VCaP (cell line): ENCODE measurements at regions not wholly inside any gene's neighbourhood (a gene's known extent, or its start where the extent isn't known, plus 50 kb on each side); places are given as distances from the start of the nearest gene placed in this dataset.

Source experiments
- H3K27ac ChIP-seq: fragments of 450-650 bp; 2 replicates; pipeline ENCODE4 v1.5.1; 2017
- TF ChIP-seq, protein P1 (sequence below): fragments of 450-650 bp; conservative IDR thresholded peaks from 2 replicates; pipeline ENCODE4 v1.5.1; 2017; ENCODE audit warnings: mild to moderate bottlenecking, moderate library complexity

DNA sequence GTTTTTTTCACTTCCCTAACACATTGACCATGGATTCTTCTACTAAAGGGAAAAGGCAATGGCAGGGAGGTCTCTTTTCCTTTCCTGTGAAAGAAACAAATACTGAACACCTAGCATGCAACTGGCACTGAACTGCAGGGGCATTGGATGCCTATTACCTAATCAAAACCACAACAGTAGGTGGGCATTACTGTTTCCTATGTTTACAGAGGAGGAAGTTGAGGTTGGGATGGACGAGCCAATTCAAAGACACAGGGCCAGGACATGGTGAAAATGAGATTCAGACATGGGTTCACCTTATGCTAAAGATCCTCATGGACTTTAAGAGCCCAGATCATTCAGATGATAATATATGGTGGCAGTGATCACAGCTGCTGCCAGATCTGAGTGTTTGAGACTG, 407.0 kb downstream of the MIAT start:
- no peak overlapping the region for H3K27ac ChIP-seq
- TF ChIP-seq, protein P1, sequence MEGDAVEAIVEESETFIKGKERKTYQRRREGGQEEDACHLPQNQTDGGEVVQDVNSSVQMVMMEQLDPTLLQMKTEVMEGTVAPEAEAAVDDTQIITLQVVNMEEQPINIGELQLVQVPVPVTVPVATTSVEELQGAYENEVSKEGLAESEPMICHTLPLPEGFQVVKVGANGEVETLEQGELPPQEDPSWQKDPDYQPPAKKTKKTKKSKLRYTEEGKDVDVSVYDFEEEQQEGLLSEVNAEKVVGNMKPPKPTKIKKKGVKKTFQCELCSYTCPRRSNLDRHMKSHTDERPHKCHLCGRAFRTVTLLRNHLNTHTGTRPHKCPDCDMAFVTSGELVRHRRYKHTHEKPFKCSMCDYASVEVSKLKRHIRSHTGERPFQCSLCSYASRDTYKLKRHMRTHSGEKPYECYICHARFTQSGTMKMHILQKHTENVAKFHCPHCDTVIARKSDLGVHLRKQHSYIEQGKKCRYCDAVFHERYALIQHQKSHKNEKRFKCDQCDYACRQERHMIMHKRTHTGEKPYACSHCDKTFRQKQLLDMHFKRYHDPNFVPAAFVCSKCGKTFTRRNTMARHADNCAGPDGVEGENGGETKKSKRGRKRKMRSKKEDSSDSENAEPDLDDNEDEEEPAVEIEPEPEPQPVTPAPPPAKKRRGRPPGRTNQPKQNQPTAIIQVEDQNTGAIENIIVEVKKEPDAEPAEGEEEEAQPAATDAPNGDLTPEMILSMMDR = no peak

DNA sequence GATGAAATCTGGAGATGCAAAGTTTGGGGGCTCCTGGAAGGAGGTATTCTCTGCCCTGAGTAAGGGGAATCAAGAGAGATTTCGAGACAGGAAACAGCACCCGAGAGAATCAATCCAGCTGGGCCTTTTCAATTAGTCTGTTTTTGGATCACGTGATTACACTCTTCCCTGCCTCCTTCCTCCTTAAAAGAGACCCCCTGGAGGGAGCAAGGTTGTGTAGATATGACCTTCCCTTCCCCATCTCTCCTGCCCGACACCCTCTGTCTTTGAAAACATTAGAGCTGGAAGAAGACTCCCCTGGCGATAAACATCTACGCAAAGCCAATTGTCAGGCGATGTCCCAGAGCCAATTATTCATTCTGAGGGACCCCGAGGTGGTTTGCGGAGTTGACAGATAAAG, 407.9 kb downstream of the MIAT start:
- H3K27ac ChIP-seq = no peak overlapping the region
- TF ChIP-seq, protein P1 = no peak

DNA sequence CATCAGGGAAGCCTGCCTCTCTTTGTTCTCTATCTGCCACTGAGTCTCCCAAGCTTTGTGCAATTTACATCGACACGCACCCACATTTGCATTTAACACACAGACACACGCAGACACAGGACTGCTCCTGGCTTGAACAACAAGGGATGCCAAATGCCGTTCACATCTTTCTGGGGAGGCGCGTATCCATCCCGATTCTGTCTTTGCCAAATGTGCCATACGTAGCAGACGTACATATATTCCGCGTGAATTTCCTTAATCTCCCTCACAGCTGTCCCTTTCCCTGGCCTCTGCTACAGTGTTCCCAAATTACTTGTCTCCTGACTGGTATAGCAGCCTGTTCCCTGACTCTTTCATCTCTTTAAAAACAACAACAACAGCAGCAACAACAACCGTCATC, 409.5 kb downstream of the MIAT start:
- TF ChIP-seq, protein P1 = no peak
- no peak overlapping the region for H3K27ac ChIP-seq

DNA sequence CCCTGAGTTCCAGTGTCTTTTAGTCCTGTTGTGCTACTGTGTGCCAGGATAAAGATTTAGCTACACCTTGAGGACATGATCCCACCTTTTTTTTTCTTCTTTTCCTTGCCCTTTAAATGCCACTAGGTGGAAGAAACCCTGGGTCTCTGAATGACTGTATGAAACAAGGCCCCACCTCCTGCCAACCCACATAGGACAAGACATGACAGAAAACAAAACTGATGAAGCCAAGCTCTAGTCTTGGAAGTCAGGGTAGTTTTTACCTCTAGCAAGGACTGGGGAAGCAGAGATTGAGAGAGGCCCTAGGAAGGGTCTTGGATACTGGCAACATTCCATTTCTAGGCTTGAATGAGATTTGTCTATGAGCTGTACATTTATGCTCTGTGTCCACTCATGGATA, 410.7 kb downstream of the MIAT start:
- TF ChIP-seq, protein P1 = no peak
- H3K27ac ChIP-seq = no peak overlapping the region

DNA sequence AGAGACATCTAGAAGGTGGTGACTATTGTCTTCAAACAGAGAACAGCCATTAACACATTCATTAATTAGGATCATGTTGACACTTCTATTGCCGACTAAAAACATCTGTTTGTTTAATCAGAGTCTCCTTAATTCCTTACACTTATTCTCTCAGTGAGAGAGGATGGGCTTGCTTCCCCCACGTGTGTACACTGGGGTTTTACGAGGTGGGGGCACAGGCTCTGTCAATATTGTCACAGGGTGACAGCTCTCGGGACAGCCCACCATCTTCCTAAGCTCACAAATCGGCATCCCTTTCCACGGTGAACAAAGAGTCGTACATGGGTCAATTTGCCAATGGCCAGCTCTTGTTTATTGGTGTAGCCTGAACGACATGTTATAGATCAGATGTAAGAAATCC, 413.2 kb downstream of the MIAT start:
- TF ChIP-seq, protein P1 = no peak
- H3K27ac ChIP-seq = no peak overlapping the region

DNA sequence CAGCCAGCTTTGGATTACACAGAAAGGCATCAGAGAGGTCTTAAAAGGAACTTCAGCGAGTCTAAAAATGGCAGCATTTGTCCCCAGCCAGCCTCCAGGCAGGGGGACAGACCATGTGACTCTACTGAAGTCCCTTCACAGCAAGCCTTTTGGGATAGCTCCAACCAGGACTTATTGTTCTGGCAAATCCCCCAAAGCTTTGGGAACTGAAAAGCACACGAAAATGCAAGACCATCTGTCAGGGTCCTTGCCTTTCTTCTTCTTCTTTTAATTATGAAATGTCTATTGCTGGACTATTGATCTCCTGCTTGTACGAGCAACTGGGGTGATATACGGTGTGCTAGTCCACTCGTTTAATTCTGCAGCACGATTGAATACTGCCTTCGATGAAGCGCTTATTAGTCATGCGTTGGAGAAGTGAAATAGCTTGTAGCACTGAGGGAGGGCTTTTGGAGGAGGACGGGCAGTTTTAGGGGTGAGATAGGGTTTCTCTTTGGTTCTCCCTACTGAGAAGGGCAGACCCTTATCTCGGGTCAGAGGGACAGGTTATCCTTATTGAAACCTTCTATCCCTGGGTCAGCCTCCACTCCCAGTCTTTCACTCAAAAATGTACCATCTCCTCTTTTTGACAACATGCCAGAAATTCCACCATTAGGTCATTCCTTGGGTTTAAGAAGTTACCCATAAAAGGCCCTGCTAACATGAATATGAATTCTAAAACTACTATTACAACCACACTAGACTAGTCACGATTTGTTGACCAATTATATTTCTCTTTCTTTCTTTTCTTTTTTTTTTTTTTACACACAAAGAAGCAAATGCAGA, 416.4 kb downstream of the MIAT start:
- no peak overlapping the region for H3K27ac ChIP-seq
- TF ChIP-seq, protein P1 = no peak

DNA sequence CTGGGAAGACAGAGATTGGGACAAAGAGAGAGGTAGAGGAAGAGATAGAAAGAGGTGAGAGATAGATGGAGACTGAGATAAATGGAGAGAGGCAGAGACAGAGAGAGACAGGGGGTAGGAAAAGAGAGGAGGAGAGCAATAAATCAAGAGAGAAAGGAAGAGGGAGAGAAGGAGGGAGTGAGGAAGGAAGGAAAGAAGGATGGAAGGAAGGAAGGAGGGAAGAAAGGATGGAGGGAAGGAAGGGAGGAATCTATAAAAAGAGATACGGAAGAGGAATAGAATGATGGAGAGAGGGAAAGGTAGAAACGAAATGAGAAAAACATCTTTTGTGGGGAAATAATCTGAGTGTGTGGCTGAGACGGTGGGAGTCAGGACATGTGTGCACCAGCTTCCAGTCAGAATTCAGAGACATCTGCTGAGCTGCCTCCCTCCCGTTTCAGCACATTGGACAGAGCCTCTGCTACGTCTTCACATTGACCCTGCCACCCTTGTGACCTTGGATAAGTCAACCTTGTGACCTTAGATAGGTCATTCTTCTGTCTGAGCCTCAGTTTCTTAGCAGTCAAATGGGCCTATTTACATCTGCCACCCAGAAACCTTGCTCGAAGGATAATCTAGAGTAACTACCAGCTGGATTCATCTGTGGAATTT, 417.8 kb downstream of the MIAT start:
- TF ChIP-seq, protein P1 = no peak

More for the DNA sequence above, 417.8 kb downstream of the MIAT start:
- H3K27ac ChIP-seq = no peak overlapping the region
